ENCODE measurements at regions not wholly inside any gene's neighbourhood (a gene's known extent, or its start where the extent isn't known, plus 50 kb on each side); places are given as distances from the start of the nearest gene placed in this dataset.

- TF ChIP-seq, protein P1, sequence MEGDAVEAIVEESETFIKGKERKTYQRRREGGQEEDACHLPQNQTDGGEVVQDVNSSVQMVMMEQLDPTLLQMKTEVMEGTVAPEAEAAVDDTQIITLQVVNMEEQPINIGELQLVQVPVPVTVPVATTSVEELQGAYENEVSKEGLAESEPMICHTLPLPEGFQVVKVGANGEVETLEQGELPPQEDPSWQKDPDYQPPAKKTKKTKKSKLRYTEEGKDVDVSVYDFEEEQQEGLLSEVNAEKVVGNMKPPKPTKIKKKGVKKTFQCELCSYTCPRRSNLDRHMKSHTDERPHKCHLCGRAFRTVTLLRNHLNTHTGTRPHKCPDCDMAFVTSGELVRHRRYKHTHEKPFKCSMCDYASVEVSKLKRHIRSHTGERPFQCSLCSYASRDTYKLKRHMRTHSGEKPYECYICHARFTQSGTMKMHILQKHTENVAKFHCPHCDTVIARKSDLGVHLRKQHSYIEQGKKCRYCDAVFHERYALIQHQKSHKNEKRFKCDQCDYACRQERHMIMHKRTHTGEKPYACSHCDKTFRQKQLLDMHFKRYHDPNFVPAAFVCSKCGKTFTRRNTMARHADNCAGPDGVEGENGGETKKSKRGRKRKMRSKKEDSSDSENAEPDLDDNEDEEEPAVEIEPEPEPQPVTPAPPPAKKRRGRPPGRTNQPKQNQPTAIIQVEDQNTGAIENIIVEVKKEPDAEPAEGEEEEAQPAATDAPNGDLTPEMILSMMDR (IDR thresholded peaks at IDR 0.05) = no peak
- TF ChIP-seq POLR2A (IDR thresholded peaks at IDR 0.05) = no peak
Observed at GRCh38 chr4:43275779-43276178, 383.3 kb downstream of the GRXCR1 start.

Measured in adrenal gland (tissue), 5 donors.